Heart right ventricle (tissue), 16 donors: ENCODE measurements at regions not wholly inside any gene's neighbourhood (a gene's known extent, or its start where the extent isn't known, plus 50 kb on each side); places are given as distances from the start of the nearest gene placed in this dataset.

Experiments used
- ATAC-seq, 8 donors: fragments of 200-7000 bp; cut with Tn5 transposase; one replicate each; pipeline ENCODE4 v1.9.1; 2020; ENCODE audit warnings: mild to moderate bottlenecking in 8 of 8, moderate library complexity in 8 of 8, moderate number of reproducible peaks in 1 of 8
- DNase-seq, 2 donors: peaks; one replicate each; pipeline ENCODE4 v3.0.0-alpha.2; 2020
- H3K27ac ChIP-seq, 10 donors: fragments of 200-600 bp; sonication (generic) in 2 of 10; one replicate each; pipeline versions ENCODE4 v1.5.0 to v1.8.0; 2020 to 2022; ENCODE audit warnings: mild to moderate bottlenecking in 3 of 10
- H3K27me3 ChIP-seq, 7 donors: fragments of 200-600 bp; one replicate each; pipeline ENCODE4 v1.8.0; 2021 to 2022; ENCODE audit warnings: mild to moderate bottlenecking in 2 of 7
- H3K36me3 ChIP-seq, 9 donors: fragments of 200-600 bp; sonication (generic) in 1 of 9; one replicate each; pipeline versions ENCODE4 v1.5.0 to v1.8.0; 2020 to 2022; ENCODE audit warnings: mild to moderate bottlenecking in 2 of 9
- H3K4me1 ChIP-seq, 9 donors: fragments of 200-600 bp; sonication (generic) in 1 of 9; one replicate each; pipeline versions ENCODE4 v1.5.0 to v1.8.0; 2020 to 2022; ENCODE audit warnings: mild to moderate bottlenecking in 4 of 9
- H3K4me3 ChIP-seq, 10 donors: fragments of 200-600 bp; sonication (generic) in 2 of 10; one replicate each; pipeline versions ENCODE4 v1.5.0 to v1.8.0; 2020 to 2022; ENCODE audit warnings: mild to moderate bottlenecking in 7 of 10, moderate library complexity in 2 of 10
- H3K9me3 ChIP-seq, 11 donors: fragments of 200-600 bp in 10 of 11; sonication (generic) in 2 of 11; one replicate each; pipeline versions ENCODE4 v1.5.0 to v1.8.0; 2013 to 2022; ENCODE audit warnings: mild to moderate bottlenecking in 2 of 11, control low read depth in 1 of 11, moderate library complexity in 1 of 11
- WGBS, 2 donors: extraction: QIAGEN DNeasy Blood & Tissue Kit; methylation state at CpG; one replicate each; pipeline ENCODE4 v1.1.7; 2013; ENCODE audit warnings: inconsistent platforms in 1 of 2; 5-methylcytosine and 5-hydroxymethylcytosine counted together
- intact Hi-C, 10 donors: fragments of 100-400 bp; cut with DNase I; formaldehyde crosslinking; loops; one replicate each; pipeline versions ENCODE4 v1.11.1 to v1.14.2; 2022
- TF ChIP-seq, protein P1 (sequence below), 9 donors: fragments of 200-600 bp; sonication (generic) in 2 of 9; IDR thresholded peaks; one replicate each; pipeline versions ENCODE4 v1.5.0 to v1.8.0; 2021 to 2022; ENCODE audit warnings: antibody characterized with exemption in 9 of 9, mild to moderate bottlenecking in 5 of 9, moderate library complexity in 1 of 9
- donor health status: Arrhythmogenic right ventricular cardiomyopathy.
- donor health status: ischemic (EF 13 %, LVEDD 7.1; RV severe dilation, severe dysfunction).
- donor health status: healthy with polysubstance abuse.
- donor health status: DM: no; HTN: yes; CAD: no.
- donor health status: DM: no; HTN: no; CAD: no.
- donor health status: ischemic (EF 25% LVEDD 6.9; RV normal size, moderate dysfunction).
- donor health status: ischemic (EF 25% LVEDD 5.7; RV mildly dilated, moderate dysfunction).
- donor health status: healthy.
- donor health status: DM: yes; HTN: yes; CAD: no.
- donor health status: Ischemic cardiomyopathy.
- donor health status: ischemic (EF 35%, LVEDD 5.7; RV mildly dilated, moderate dysfunction).
- donor health status: nonischemic (EF 11% LVEDD 7.7; RV severe dilation, severe dysfunction).
- donor health status: DM: yes; HTN: yes; CAD: no.
- donor health status: PGD.
- donor health status: ischemic (EF 29% LVEDD 5.4; RV normal size, mild dysfunction).
- donor health status: nonischemic (EF 23%, LVEDD 6.1; RV moderate dilation, normal function).

DNA sequence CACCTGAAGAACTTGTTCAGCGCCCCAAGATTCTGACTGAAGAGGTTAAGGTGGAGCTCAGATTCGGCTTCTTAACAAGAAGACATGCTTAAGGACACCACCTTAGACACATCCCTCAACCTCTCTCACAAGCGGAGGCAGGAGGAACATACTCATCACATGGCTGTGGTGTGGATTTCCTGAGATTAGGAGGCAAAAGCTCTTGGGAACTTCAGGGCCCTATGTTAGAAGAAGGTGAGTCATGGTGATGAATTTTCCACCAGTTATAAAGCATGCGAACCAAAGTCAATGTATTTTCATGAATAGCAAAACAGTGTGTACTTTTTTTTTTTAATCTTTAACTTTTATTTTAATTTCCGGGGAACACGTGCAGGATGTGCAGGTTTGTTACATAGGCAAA, 212.2 kb upstream of the SUCLG2 start:
- TF ChIP-seq, protein P1, sequence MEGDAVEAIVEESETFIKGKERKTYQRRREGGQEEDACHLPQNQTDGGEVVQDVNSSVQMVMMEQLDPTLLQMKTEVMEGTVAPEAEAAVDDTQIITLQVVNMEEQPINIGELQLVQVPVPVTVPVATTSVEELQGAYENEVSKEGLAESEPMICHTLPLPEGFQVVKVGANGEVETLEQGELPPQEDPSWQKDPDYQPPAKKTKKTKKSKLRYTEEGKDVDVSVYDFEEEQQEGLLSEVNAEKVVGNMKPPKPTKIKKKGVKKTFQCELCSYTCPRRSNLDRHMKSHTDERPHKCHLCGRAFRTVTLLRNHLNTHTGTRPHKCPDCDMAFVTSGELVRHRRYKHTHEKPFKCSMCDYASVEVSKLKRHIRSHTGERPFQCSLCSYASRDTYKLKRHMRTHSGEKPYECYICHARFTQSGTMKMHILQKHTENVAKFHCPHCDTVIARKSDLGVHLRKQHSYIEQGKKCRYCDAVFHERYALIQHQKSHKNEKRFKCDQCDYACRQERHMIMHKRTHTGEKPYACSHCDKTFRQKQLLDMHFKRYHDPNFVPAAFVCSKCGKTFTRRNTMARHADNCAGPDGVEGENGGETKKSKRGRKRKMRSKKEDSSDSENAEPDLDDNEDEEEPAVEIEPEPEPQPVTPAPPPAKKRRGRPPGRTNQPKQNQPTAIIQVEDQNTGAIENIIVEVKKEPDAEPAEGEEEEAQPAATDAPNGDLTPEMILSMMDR (IDR thresholded peaks at IDR 0.05) = no peak
- no peak for DNase-seq
- ATAC-seq = no peak
- intact Hi-C loops = no loop called here
- Histone ChIP-seq H3K4me1 (peaks cover 0 to 6% (median 0%) of the 10 kb centered on the region in 9 donors), H3K9me3 (peaks cover 0 to 8% (median 0%) of the 10 kb centered on the region in 11 donors), H3K36me3 (no peaks in the 10 kb centered on the region), H3K4me3 (no peak overlapping the region), H3K27me3 (no peaks in the 10 kb centered on the region), H3K27ac (no peak overlapping the region)
- WGBS, 2 donors = 91 to 92% methylated on average over 6 of the region's 6 CpGs

DNA sequence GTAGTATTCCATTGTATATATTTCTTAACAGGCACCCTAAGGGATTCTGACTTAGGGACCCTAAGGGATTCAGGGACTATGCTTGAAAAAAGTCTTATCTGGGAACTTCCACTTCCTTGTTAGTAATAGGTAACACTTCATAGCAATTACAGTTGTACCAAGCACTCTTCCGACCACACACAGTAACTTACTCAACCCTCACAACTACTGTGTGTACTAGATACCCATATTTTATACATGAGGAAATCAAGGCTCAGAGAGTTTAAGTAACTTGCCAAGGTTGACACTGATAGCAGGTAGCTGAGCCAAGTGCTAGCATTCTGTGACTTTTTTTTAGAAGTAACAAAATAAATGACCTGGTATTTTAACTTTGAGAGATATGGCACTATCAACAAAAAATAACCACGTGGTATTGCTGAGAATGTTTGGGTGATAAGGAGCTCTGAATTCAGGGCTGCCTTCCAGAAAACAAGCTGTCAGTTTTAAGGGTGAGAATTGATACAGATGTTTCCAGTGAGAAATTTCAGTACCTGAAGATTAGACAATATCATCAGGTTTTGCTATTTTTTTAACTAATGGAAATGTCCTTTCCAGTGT, 210.3 kb upstream of the SUCLG2 start:
- 16 to 21% methylated on average over 2 of the region's 2 CpGs for WGBS, 2 donors
- intact Hi-C loops = no loop called here
- DNase-seq = no peak
- Histone ChIP-seq H3K36me3 (no peaks in the 10 kb centered on the region), H3K27ac (no peak overlapping the region), H3K27me3 (no peaks in the 10 kb centered on the region), H3K4me1 (peaks cover 0 to 6% (median 0%) of the 10 kb centered on the region in 9 donors), H3K4me3 (no peak overlapping the region), H3K9me3 (peaks cover 0 to 8% (median 0%) of the 10 kb centered on the region in 11 donors)
- TF ChIP-seq, protein P1 (IDR thresholded peaks at IDR 0.05) = no peak
- ATAC-seq = peak in 1 of 8 donors; percentile 35

DNA sequence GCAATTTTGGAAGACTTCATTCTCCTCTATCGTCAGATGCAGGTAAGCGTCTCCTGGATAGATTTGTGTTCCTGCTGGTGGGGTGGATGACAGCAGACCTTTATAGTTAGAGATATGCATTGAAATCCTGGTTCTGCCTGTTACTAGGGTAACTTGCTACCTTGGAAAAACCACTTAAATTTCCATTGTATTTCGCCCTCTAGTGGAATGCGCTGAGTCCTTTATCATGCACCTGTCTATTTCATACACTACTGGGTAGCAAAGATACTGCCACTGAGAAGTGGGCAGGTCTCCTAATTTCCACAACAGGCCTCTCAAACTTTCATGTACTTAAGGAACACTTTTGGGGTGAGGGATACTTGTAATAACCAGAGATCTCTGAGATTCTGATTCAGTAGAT, 209.5 kb upstream of the SUCLG2 start:
- WGBS, 2 donors = 74 to 78% methylated on average over 4 of the region's 4 CpGs
- no peak overlapping the region for H3K4me3 ChIP-seq
- intact Hi-C loops = no loop called here
- DNase-seq = no peak
- no peaks in the 10 kb centered on the region for H3K27me3 ChIP-seq
- ATAC-seq = no peak
- TF ChIP-seq, protein P1 (IDR thresholded peaks at IDR 0.05) = peak in 2 of 9 donors; percentile 12 to 16
- no peaks in the 10 kb centered on the region for H3K36me3 ChIP-seq
- peaks cover 0 to 6% (median 0%) of the 10 kb centered on the region in 9 donors for H3K4me1 ChIP-seq
- no peak overlapping the region for H3K27ac ChIP-seq
- H3K9me3 ChIP-seq = peaks cover 0 to 13% (median 0%) of the 10 kb centered on the region in 11 donors

DNA sequence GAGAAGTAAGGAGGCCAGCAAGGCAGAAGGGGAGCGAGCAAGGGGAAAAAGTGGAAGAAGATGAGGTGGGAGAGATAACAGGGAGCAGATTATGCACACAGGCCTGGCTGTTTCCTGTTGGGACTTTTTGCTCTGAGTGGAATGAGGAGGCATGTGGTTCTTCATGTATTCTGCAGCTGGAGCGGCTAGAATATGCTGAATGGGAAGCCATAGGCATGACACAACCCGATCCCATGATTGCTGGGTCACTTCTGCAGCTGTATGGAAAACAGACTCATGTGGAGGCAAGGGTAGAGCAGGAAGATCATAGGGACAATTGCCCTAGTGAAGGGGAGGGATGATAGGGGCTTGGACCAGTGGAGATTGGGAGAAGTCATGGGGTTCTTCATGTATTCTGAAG, 206.0 kb upstream of the SUCLG2 start:
- intact Hi-C loops = no loop called here
- Histone ChIP-seq H3K4me3 (no peak overlapping the region), H3K27me3 (no peaks in the 10 kb centered on the region)

More for the DNA sequence above, 206.0 kb upstream of the SUCLG2 start:
- DNase-seq (no peak), ATAC-seq (no peak)
- Histone ChIP-seq H3K9me3 (peaks cover 0 to 8% (median 0%) of the 10 kb centered on the region in 11 donors), H3K27ac (no peak overlapping the region), H3K4me1 (peaks cover 0 to 6% (median 0%) of the 10 kb centered on the region in 9 donors), H3K36me3 (no peaks in the 10 kb centered on the region)
- WGBS, 2 donors = 78 to 87% methylated on average over 3 of the region's 3 CpGs
- TF ChIP-seq, protein P1 (IDR thresholded peaks at IDR 0.05) = no peak
